HL-60 (cell line): ENCODE measurements at regions not wholly inside any gene's neighbourhood (a gene's known extent, or its start where the extent isn't known, plus 50 kb on each side); places are given as distances from the start of the nearest gene placed in this dataset.

Experiments
- DNase-seq, 2 experiments: peaks; one replicate each; pipeline ENCODE4 v3.0.0-alpha.2; 2010 to 2020; ENCODE audit warnings: low read depth in 1 of 2, low spot score in 1 of 2
- H3K27ac ChIP-seq: fragments of 250-450 bp; sonication (Bioruptor Pico); replicated peaks from 2 replicates; pipeline ENCODE4 v1.5.1; 2020; ENCODE audit warnings: mild to moderate bottlenecking, moderate library complexity
- H3K27me3 ChIP-seq: fragments of 250-450 bp; sonication (Bioruptor Pico); 2 replicates; pipeline ENCODE4 v1.5.1; 2021; ENCODE audit warnings: mild to moderate bottlenecking, moderate library complexity; ENCODE audit not compliant: insufficient read depth, poor library complexity, severe bottlenecking
- H3K4me3 ChIP-seq: replicated peaks from 2 replicates; pipeline ENCODE4 v1.5.1; 2011; ENCODE audit warnings: mild to moderate bottlenecking, control low read depth, low read length; ENCODE audit not compliant: insufficient read depth
- CTCF ChIP-seq: IDR thresholded peaks from one replicate; pipeline ENCODE4 v1.5.1; 2011; ENCODE audit warnings: low read length, control low read depth, inconsistent platforms; ENCODE audit not compliant: insufficient read depth
- GABPA ChIP-seq: IDR thresholded peaks from 2 replicates; pipeline ENCODE4 v1.6.1; 2012; ENCODE audit warnings: low read depth
- POLR2AphosphoS5 ChIP-seq: IDR thresholded peaks from 2 replicates; pipeline ENCODE4 v1.6.1; 2012; ENCODE audit warnings: low read depth
- REST ChIP-seq: IDR thresholded peaks from 2 replicates; pipeline ENCODE4 v1.6.1; 2012; ENCODE audit warnings: low read depth; ENCODE audit not compliant: insufficient replicate concordance
- SPI1 ChIP-seq: IDR thresholded peaks from 2 replicates; pipeline ENCODE4 v1.6.1; 2012; ENCODE audit warnings: low read depth, mild to moderate bottlenecking, borderline replicate concordance

- TF ChIP-seq REST (no peak), GABPA (no peak), CTCF (no peak)
- Histone ChIP-seq H3K27me3 (no peaks in the 10 kb centered on the region), H3K27ac (no peak overlapping the region), H3K4me3 (no peak overlapping the region)
- no peak for DNase-seq
Measured at GRCh38 chr7:106603346-106603745, 57.6 kb downstream of the CCDC71L start.

GRCh38 chr7:106602062-106602461 lies 58.9 kb downstream of the CCDC71L start:
- H3K27ac ChIP-seq, result no peak overlapping the region

More at GRCh38 chr7:106602062-106602461, 58.9 kb downstream of the CCDC71L start:
- Histone ChIP-seq H3K27me3 (no peaks in the 10 kb centered on the region), H3K4me3 (no peak overlapping the region)
- no peak for TF ChIP-seq SPI1
- TF ChIP-seq REST, result no peak
- TF ChIP-seq GABPA, result no peak
- TF ChIP-seq CTCF, result no peak
- no peak for TF ChIP-seq POLR2AphosphoS5
- DNase-seq, result no peak
